HT-29 (cell line): ENCODE measurements at regions not wholly inside any gene's neighbourhood (a gene's known extent, or its start where the extent isn't known, plus 50 kb on each side); places are given as distances from the start of the nearest gene placed in this dataset.
"Not testable (repeated sequence)": the region's sequence is repeated elsewhere in the genome, so short reads cannot be mapped to it uniquely, and the experiment has no call there.

ENCODE experiments used
- DNase-seq: peaks from one replicate; pipeline ENCODE4 v3.0.0-alpha.2; 2015; ENCODE audit warnings: low spot score

DNA sequence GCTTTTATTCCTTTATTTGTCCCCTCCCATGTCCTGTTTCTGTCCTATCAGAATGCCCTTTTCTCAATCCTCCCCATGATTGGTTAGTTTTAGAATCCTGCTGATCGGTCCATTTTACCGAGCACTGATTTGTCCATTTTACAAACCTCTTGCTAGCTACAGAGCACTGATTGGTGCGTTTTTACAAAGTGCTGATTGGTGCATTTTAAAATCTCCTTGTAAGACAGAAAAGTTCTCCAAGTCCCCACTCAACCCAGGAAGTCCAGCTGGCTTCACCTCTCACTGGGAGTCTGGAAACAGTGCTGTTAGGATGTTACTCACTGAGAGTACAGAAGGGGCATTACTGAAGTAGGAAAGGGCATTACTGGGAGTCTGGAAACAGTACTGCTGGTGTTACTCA lies 461.7 kb upstream of the CDH4 start:
- not testable (repeated sequence) for DNase-seq

DNA sequence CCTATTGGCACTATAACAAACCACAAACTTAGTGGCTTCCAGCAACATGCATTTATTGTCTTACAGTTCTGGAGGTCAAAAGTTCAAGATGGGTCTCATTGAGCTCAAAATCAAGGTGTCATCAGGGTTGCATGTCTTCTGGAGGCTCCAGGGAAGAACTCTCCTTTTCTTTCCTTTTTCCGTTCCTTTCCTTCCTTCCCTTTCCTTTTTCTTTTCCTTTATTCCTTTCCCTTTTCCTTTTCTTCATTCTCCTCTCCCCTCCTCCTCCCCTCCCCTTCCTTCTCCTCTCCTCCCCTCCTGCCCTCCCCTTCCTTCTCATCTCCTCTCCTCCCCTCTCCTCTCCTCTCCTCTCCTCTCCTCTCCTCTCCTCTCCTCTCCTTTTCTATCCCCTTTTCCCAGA lies 460.2 kb upstream of the CDH4 start:
- no peak for DNase-seq

- no peak for DNase-seq
Observed at GRCh38 chr20:60792941-60793340, 459.1 kb upstream of the CDH4 start.

- no peak for DNase-seq
Observed at GRCh38 chr20:60794674-60795073, 457.4 kb upstream of the CDH4 start.

GRCh38 chr20:60795651-60796050 lies 456.4 kb upstream of the CDH4 start:
- DNase-seq, result no peak

DNA sequence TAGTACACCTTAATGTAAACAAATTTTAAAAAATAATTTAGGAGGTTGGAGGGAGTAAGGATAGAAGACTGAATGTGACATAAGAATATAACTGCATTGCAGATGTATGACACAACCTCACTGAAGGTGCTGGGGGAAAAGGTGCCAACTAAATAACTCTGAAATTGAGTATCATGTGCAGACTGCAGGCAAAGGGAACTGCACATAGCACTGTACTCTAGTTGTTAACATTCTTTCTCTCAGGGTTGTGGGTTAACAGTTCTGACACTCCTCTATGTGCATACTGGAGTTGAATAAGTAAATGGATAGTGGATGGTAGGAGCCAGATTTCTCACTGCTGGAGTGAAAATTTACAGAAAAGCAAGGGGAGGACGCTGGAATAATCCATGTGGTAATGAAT lies 451.9 kb upstream of the CDH4 start:
- DNase-seq, result no peak

GRCh38 chr20:60802676-60803075 lies 449.4 kb upstream of the CDH4 start:
- DNase-seq, result no peak

DNA sequence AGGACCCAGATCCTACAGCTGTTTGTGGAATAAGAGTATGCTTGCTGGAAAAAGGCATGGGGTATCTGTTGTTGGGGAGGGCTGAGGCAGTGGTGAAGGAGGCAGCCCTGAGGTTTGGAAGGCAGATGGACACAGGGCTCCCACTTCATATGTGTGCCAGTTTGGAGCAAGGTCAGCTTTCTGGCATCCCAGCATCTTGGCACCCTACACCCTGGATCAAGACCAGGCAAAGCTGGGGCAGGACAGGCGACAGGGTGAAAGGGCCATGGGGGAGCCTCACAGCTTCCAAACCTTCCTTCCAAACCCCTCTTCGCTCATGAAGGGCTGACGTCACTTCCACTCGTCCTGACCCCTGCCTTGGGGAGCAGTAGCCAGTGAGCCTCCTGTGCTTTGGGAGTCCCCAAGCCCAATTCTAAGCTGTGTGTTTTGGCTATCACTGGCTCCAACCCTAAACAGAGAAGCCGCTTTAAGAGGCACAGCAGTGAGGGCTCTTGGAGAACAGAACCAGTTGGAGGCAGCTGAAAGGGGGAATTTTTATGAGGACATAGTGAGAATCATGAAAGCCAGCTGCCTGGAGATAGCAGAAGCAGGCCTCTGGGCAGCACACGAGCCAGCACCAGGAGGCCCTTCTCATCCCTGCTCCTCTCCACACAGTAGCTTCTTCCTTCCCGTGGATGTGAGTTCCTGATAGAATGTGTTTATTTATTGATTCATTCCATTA lies 448.6 kb upstream of the CDH4 start:
- no peak for DNase-seq

GRCh38 chr20:60804240-60804917 lies 447.7 kb upstream of the CDH4 start:
- no peak for DNase-seq

DNA sequence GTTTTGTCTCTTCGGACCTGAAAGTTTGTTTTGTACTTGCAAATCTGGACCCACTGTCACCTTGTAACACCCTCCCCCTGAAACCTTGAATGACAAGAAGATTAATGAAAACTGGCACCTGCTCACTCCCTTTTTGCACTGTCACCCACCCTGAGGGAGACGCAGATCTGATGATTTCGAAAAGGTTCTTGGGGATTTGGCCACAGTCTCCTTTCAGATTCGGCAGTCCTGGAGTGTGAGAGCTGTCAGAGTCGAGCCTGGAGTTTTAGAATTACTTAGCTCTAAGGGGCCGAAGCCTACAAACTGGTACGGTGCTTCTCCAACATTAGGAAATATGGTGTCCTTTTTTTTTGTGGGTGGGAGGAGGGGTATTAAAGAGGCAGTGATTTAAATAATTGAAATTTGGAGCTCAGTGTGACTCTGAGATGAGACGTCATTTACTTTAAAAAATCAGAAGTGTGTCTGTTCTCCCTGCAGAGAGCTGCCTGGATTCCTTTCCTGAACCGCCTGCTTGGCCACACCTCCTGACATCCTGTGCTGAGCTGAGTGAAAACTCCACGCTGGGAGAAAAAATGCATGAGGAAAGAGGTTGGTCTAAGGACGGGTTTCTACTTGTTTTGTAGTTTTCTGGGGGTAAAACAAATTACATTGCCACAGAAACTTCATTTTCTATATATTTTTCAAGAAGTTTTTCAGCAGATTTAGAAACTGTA lies 447.0 kb upstream of the CDH4 start:
- no peak for DNase-seq

DNA sequence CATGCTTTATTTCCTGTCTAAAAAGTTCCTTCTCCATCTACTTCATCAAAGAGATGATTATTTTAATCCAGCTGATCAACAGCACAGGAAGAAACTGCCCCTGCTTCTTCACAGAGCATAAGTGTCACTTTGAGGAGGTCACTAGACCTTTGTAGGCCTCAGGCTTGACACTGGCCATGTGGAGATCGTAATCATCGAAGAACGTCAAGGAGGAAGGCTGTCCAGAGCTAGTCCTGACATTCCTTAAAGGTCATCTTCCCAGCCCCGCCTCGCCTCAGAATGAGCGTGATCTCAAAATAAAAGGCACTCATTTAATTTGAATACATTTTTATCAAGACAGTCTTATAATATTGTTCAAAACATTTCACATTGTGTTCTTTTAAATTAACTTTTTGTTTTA lies 445.7 kb upstream of the CDH4 start:
- DNase-seq, result no peak

DNA sequence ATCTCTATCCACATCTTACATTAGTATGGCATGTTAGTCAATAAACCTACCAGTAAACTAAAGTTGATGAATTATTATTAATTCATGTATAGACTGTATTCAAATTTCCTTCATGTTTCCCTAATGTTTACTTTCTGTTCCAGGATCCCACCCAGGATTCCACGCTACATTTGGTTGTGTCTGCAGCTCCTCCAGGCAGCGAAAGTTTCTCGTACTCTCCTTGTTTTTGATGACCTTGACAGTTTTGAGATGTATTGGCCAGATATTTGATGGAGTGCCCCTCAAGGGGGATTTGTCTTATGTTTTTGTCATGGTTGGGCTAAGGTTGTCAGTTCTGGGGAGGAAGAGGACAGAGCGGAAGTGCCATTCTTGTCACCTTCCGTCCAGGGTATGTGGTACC lies 445.2 kb upstream of the CDH4 start:
- DNase-seq, result no peak

DNA sequence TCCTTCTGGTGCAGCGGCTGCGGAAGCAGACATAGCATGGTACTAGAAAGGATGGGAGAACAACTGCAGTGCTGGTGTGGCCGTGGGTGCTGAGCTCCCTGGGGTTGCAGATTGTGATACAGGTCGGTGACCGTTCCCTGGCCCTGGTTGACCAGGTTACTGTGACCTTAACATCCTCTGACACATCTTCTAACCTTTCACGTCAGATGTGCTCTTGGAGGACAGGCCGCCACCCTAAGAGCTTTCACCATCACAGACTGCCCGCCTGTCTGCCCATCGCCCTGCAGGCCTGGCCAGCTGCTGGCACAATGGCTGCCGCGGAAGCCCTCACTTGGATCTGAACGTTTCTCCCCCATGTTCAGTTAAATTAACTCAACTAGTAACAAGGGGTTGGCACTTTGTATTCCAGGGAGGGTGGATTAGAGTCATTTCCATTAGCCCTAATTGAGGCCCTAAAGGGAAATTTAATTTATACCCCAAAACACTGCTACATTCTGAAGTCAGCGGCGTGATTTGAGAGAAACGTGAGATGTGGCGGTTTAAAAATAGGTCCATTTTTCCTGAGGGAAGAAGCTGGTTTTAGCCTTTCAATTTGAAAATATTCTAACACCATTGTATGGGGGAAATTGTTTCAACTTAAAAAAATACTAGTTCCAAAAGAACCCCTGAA lies 443.9 kb upstream of the CDH4 start:
- DNase-seq, result no peak

- DNase-seq, result no peak
Observed at GRCh38 chr20:60808701-60809100, 443.4 kb upstream of the CDH4 start.

DNA sequence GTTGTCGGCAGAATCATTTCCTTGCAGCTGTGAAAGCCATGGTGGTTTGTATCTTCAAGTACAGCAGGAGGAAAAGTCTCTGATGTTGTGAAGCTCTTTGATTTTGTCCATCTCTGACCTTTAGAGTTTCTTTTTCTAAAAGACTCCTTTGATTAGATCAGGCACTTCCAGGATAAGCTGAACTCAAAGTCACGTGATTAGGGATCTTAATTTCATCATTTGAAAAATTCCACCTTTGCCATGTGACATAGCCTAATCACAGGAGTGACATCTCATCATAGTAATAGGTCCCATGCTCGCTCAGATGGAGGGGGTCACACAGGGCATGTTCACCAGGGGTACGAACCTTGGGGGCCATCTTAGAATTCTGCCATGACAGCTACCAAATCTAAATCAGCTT lies 441.5 kb upstream of the CDH4 start:
- DNase-seq, result no peak

GRCh38 chr20:60812561-60812960 lies 439.5 kb upstream of the CDH4 start:
- DNase-seq, result no peak

DNA sequence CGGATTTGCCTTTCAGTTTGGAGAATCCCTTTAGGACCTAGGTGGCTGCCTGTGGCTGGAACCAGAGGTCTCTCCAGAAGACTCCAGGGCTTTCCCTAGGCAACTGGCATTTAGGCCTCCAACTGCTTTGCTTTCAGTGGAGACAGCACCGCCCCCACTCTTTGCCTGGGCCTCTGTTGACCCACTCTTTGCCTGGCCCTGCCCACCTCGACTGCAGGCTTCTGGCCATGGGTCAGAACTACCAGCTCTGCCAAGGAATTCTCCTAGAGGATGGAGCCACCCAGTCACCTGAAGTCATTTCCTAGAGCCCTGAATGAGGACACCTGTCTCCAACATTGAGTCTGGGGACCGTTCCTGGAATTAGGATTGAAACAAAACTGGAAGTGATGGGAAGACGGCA lies 439.0 kb upstream of the CDH4 start:
- DNase-seq, result no peak

- DNase-seq, result no peak
Observed at GRCh38 chr20:60815656-60816055, 436.4 kb upstream of the CDH4 start.

DNA sequence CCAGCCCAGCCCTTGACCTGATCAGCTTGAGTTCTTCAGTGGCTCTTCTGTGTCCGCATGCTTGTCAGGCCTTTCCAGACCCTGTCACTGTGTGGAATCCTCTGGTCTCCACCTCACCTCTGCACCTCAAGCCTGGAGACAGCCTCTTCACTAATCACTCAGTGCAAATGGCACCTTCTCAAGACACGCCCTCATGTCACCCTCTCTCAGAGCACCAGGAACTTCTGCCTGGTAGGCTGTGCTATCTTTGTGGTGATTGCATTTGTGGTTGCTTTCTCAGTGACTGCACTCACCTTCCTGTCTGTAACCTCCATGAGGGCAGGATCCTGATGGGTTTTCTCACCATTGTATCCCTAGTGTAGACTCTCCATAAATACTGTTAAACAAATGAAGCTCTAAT lies 435.2 kb upstream of the CDH4 start:
- DNase-seq, result no peak

DNA sequence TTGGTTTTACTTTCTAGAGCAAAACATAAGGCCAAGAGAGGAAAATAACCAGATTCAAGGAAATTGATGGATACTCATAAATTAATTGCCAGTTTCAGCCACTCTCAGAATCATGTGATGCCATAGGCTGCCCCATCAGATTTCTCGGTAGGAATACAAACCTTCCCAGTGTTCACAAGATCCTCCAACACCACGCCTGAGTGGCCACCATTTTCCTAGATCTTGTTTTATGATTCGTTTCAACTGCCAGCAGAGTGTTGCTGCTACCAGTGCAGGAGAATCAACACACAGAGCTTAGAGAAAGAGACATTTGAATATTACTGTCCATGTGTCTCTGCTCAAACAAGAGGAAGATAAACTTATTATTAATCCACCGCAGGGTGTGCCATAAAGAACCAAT lies 434.2 kb upstream of the CDH4 start:
- DNase-seq, result no peak

DNA sequence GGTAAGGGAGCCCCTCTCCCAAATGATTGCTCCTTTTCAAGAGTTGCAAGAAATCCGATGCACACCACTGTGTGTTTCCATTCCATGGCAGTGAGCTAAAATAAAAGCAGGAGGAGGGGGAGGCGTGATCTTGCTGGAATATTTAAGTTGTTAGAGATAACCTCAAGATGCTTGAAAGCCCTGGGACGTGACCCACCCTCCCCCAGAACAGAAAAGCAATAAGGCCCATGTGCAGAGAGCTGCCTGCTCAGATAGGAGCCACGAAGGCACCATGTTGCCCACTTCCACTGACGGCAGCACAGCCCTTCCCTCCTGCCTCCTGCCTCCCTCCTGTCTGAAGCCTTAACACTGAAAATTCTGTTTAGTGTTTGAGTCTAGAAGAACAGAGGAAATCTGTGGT lies 432.6 kb upstream of the CDH4 start:
- no peak for DNase-seq

DNA sequence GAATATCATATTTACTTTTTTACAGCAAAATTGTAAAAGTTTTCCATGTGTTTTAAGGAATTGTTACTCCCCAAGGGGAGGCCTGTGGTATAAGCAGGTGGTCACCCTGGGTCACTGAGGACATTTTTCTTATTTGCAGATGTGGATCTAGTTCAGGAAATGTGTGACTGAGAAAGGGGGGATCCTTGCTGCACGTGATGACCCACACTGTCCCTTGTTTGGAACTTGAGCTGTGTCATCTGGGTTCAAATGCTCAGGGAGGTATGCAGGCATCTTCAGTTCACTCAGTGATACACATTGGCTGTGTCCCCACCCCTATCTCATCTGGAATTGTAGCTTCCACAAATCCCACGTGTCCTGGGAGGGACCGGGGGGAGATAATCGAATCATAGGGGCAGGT lies 431.9 kb upstream of the CDH4 start:
- no peak for DNase-seq
